B cell (primary cell): ENCODE measurements at regions not wholly inside any gene's neighbourhood (a gene's known extent, or its start where the extent isn't known, plus 50 kb on each side); places are given as distances from the start of the nearest gene placed in this dataset.

ENCODE experiments used
- ATAC-seq: fragments of 200-7000 bp; cut with Tn5 transposase; one replicate; pipeline ENCODE4 v1.10.0; 2021; ENCODE audit warnings: low read depth, mild to moderate bottlenecking, moderate number of reproducible peaks, moderate library complexity
- CTCF ChIA-PET: fragments of 350-600 bp; sonication (Branson Sonifier 250); formaldehyde crosslinking; loops from one replicate; lab custom pipeline; 2021; ENCODE audit warnings: antibody characterized with exemption, inconsistent platforms; lab: Charles Lee
- POLR2A ChIA-PET: fragments of 350-600 bp; sonication (Branson Sonifier 250); formaldehyde crosslinking; loops from one replicate; lab custom pipeline; 2021; ENCODE audit warnings: antibody characterized with exemption; lab: Charles Lee
- DNase-seq: peaks from one replicate; pipeline ENCODE4 v3.0.0; 2013
- H2AFZ ChIP-seq: 2 replicates; pipeline ENCODE4 v1.6.1; 2012; ENCODE audit warnings: mild to moderate bottlenecking, low read depth, low read length; ENCODE audit not compliant: insufficient read depth, poor library complexity, severe bottlenecking
- H3K27ac ChIP-seq, 2 donors: 1 replicate in 1 of 2; 2 replicates in 1 of 2; pipeline ENCODE4 v1.5.1; 2012 to 2013; ENCODE audit warnings: low read length in 2 of 2, mild to moderate bottlenecking in 2 of 2, moderate library complexity in 1 of 2
- H3K27me3 ChIP-seq, 4 experiments: fragments of 200-600 bp in 1 of 4; sonication (generic) in 1 of 4; replicated peaks in 1 of 4; 1 replicate in 2 of 4; 2 replicates in 2 of 4; pipeline versions ENCODE4 v1.6.1 to v1.7.0; 2013 to 2016; ENCODE audit warnings: low read length in 3 of 4, mild to moderate bottlenecking in 2 of 4, mixed read lengths in 1 of 4, moderate library complexity in 1 of 4; ENCODE audit not compliant: insufficient read depth in 4 of 4, control insufficient read depth in 3 of 4; ENCODE audit errors: control extremely low read depth in 1 of 4
- H3K36me3 ChIP-seq, 2 experiments: replicated peaks in 1 of 2; 1 replicate in 1 of 2; 2 replicates in 1 of 2; pipeline versions ENCODE4 v1.6.1 to v1.7.1; 2013; ENCODE audit warnings: low read length in 1 of 2; ENCODE audit not compliant: insufficient read depth in 2 of 2, control insufficient read depth in 1 of 2; ENCODE audit errors: control extremely low read depth in 1 of 2, extremely low read depth in 1 of 2
- H3K4me1 ChIP-seq, 2 donors: fragments of 200-600 bp in 1 of 2; sonication (generic) in 1 of 2; 1 replicate in 1 of 2; 2 replicates in 1 of 2; pipeline versions ENCODE4 v1.5.1 to v1.6.1; 2013 to 2017; ENCODE audit warnings: low read length in 2 of 2; ENCODE audit not compliant: control insufficient read depth in 2 of 2, insufficient read depth in 2 of 2
- H3K4me2 ChIP-seq: replicated peaks from 2 replicates; pipeline ENCODE3; 2012; ENCODE audit warnings: mild to moderate bottlenecking, low read depth, low read length; ENCODE audit not compliant: poor library complexity, severe bottlenecking
- H3K4me3 ChIP-seq, 5 experiments: fragments of 200-600 bp in 1 of 5; sonication (generic) in 1 of 5; 1 replicate in 3 of 5; 2 replicates in 2 of 5; pipeline versions ENCODE4 v1.5.1 to v1.7.0; 2011 to 2016; ENCODE audit warnings: low read length in 4 of 5, mild to moderate bottlenecking in 4 of 5, low read depth in 2 of 5, control low read depth in 1 of 5, moderate library complexity in 1 of 5; ENCODE audit not compliant: insufficient read depth in 1 of 5; ENCODE audit errors: control extremely low read depth in 1 of 5, extremely low read depth in 1 of 5
- H3K79me2 ChIP-seq: fragments of 200-600 bp; sonication (generic); one replicate; pipeline ENCODE4 v1.6.0; 2016; ENCODE audit warnings: low read length; ENCODE audit not compliant: control insufficient read depth, insufficient read depth
- H3K9ac ChIP-seq: fragments of 200-600 bp; sonication (generic); 2 replicates; pipeline ENCODE4 v1.6.1; 2017; ENCODE audit warnings: mild to moderate bottlenecking, low read length, moderate library complexity
- H3K9me3 ChIP-seq, 3 donors: one replicate each; pipeline versions ENCODE4 v1.6.1 to v1.7.1; 2013; ENCODE audit warnings: low read length in 2 of 3; ENCODE audit not compliant: control insufficient read depth in 2 of 3, insufficient read depth in 1 of 3; ENCODE audit errors: control extremely low read depth in 1 of 3
- H4K20me1 ChIP-seq: 2 replicates; pipeline ENCODE4 v1.6.0; 2012; ENCODE audit warnings: mild to moderate bottlenecking, low read length; ENCODE audit not compliant: insufficient read depth, control insufficient read depth, poor library complexity, severe bottlenecking
- H3K27ac Mint-ChIP-seq: one replicate; pipeline ENCODE4 v1.8.0; 2021; ENCODE audit warnings: mixed read lengths
- H3K27me3 Mint-ChIP-seq: one replicate; pipeline ENCODE4 v1.8.0; 2021; ENCODE audit warnings: mixed read lengths
- H3K4me1 Mint-ChIP-seq: one replicate; pipeline ENCODE4 v1.8.0; 2021; ENCODE audit warnings: mixed read lengths
- H3K4me3 Mint-ChIP-seq: one replicate; pipeline ENCODE4 v1.8.0; 2021; ENCODE audit warnings: mixed read lengths
- H3K9me3 Mint-ChIP-seq: one replicate; pipeline ENCODE4 v1.8.0; 2022; ENCODE audit warnings: mixed read lengths; ENCODE audit not compliant: insufficient read depth
- CTCF ChIP-seq: fragments of 200-600 bp; IDR thresholded peaks from one replicate; pipeline ENCODE4 v1.8.0; 2022; ENCODE audit warnings: antibody characterized with exemption, mild to moderate bottlenecking
- EZH2 ChIP-seq: IDR thresholded peaks from 2 replicates; pipeline ENCODE4 v1.6.1; 2012; ENCODE audit warnings: borderline replicate concordance, low read depth, mild to moderate bottlenecking, moderate library complexity, low read length; ENCODE audit not compliant: insufficient read depth, poor library complexity, severe bottlenecking
- WGBS: methylation state at CpG from one replicate; pipeline ENCODE4 v1.1.5; 2013; ENCODE audit warnings: missing lambda C conversion rate; ENCODE audit not compliant: insufficient coverage; 5-methylcytosine and 5-hydroxymethylcytosine counted together
- intact Hi-C: fragments of 100-400 bp; cut with micrococcal nuclease; formaldehyde crosslinking; loops from one replicate; pipeline ENCODE4 v1.10.0; 2022

GRCh38 chr13:88648598-88649373, 977.6 kb downstream of the SLITRK5 start:
- H3K9me3 Mint-ChIP-seq = peaks cover 12% of the 10 kb centered on the region
- H3K4me1 Mint-ChIP-seq = peaks cover 5% of the 10 kb centered on the region
- H3K4me3 Mint-ChIP-seq = no peak overlapping the region
- no peak overlapping the region for H3K9ac ChIP-seq
- H3K36me3 ChIP-seq = no peaks in the 10 kb centered on the region
- H3K4me2 ChIP-seq = no peak overlapping the region
- no peak overlapping the region for H3K27ac ChIP-seq
- H4K20me1 ChIP-seq = no peaks in the 10 kb centered on the region
- no peaks in the 10 kb centered on the region for H3K4me1 ChIP-seq
- DNase-seq (no peak), ATAC-seq (no peak)
- TF ChIP-seq EZH2 (no peak), CTCF (no peak)
- WGBS = no CpG with 5 or more reads among the region's 2 CpGs
- peaks cover 2 to 8% (median 8%) of the 10 kb centered on the region in 3 donors for H3K9me3 ChIP-seq
- no peak overlapping the region for H3K4me3 ChIP-seq
- H3K27me3 ChIP-seq = no peaks in the 10 kb centered on the region
- intact Hi-C loops = no loop called here
- H3K27ac Mint-ChIP-seq = no peak overlapping the region
- ChIA-PET POLR2A (no interaction called here), CTCF (no interaction called here)
- H3K79me2 ChIP-seq = no peaks in the 10 kb centered on the region
- no peaks in the 10 kb centered on the region for H3K27me3 Mint-ChIP-seq
- H2AFZ ChIP-seq = no peak overlapping the region

GRCh38 chr13:88649855-88650254, 978.7 kb downstream of the SLITRK5 start:
- no peaks in the 10 kb centered on the region for H3K27me3 Mint-ChIP-seq
- H3K9ac ChIP-seq = no peak overlapping the region
- POLR2A ChIA-PET = no interaction called here
- intact Hi-C loops = no loop called here
- no peaks in the 10 kb centered on the region for H3K79me2 ChIP-seq
- H3K4me2 ChIP-seq = no peak overlapping the region
- no peaks in the 10 kb centered on the region for H3K27me3 ChIP-seq
- H3K4me3 ChIP-seq = no peak overlapping the region
- no peak overlapping the region for H3K27ac Mint-ChIP-seq
- peaks cover 5% of the 10 kb centered on the region for H3K4me1 Mint-ChIP-seq
- H3K4me3 Mint-ChIP-seq = no peak overlapping the region
- H2AFZ ChIP-seq = no peak overlapping the region
- peaks cover 1 to 8% (median 8%) of the 10 kb centered on the region in 3 donors for H3K9me3 ChIP-seq
- H3K4me1 ChIP-seq = no peaks in the 10 kb centered on the region
- 75% methylated on average over 2 of the region's 4 CpGs for WGBS
- ATAC-seq (no peak), DNase-seq (no peak)
- no peaks in the 10 kb centered on the region for H4K20me1 ChIP-seq
- H3K36me3 ChIP-seq = no peaks in the 10 kb centered on the region
- H3K27ac ChIP-seq = no peak overlapping the region
- CTCF ChIA-PET = no interaction called here
- TF ChIP-seq EZH2 = no peak
- no peak for TF ChIP-seq CTCF
- H3K9me3 Mint-ChIP-seq = peaks cover 12% of the 10 kb centered on the region
